C4-2B (cell line): ENCODE measurements at regions not wholly inside any gene's neighbourhood (a gene's known extent, or its start where the extent isn't known, plus 50 kb on each side); places are given as distances from the start of the nearest gene placed in this dataset.

ENCODE experiments used
- CTCF ChIP-seq: fragments of 450-650 bp; conservative IDR thresholded peaks from 2 replicates; pipeline ENCODE4 v1.5.1; 2017; ENCODE audit warnings: mild to moderate bottlenecking
- ZFX ChIP-seq: fragments of 450-650 bp; IDR thresholded peaks from 2 replicates; pipeline ENCODE4 v1.6.1; 2017

GRCh38 chr2:204180649-204181048 lies 244.1 kb downstream of the ICOS start:
- TF ChIP-seq CTCF (no peak), ZFX (no peak)
